ENCODE measurements at regions not wholly inside any gene's neighbourhood (a gene's known extent, or its start where the extent isn't known, plus 50 kb on each side); places are given as distances from the start of the nearest gene placed in this dataset.

- no peak overlapping the region for H4K5ac ChIP-seq (ENCODE audit: insufficient read length, low read depth, low read length)
- H2BK12ac ChIP-seq (ENCODE audit: low read depth, low read length), result no peak overlapping the region
- H3K18ac ChIP-seq (ENCODE audit: extremely low read depth, low read length), result no peak overlapping the region
- no peak for DNase-seq (ENCODE audit: low read depth in 1 of 2, low spot score in 2 of 2)
- H3K23ac ChIP-seq (ENCODE audit: insufficient read length), result no peak overlapping the region
- no peak overlapping the region for H3K14ac ChIP-seq (ENCODE audit: insufficient read length)
- H4K91ac ChIP-seq (replicated peaks; ENCODE audit: insufficient read length, low read length), result no peak overlapping the region
- CTCF ChIA-PET (ENCODE audit: partially characterized antibody), result interaction anchor here (0.8 to 2.3 kb wide), 2 partner anchors 13 to 293 kb away, joined by 3 to 8 read pairs; no protein-coding TSS in a partner anchor
- no peaks in the 10 kb centered on the region for H3K36me3 ChIP-seq (ENCODE audit: control insufficient read depth in 2 of 4, insufficient read depth in 4 of 4, low read length in 3 of 4)
- no peak overlapping the region for H2BK20ac ChIP-seq (ENCODE audit: low read length)
- H3K79me1 ChIP-seq (ENCODE audit: low read depth, low read length), result no peaks in the 10 kb centered on the region
- no peaks in the 10 kb centered on the region for H4K20me1 ChIP-seq (replicated peaks in 1 of 2; ENCODE audit: control insufficient read depth in 1 of 2, insufficient read depth in 2 of 2, low read length in 2 of 2)
- POLR2A ChIA-PET (ENCODE audit: partially characterized antibody), result interaction anchor here (0.6 kb wide), 1 partner anchor 1100 kb away, joined by 3 read pairs; no protein-coding TSS in a partner anchor
- no peak overlapping the region for H3K4me3 ChIP-seq (ENCODE audit: extremely low read depth in 1 of 4, insufficient read depth in 2 of 4, low read depth in 3 of 4, low read length in 4 of 4)
- H2AFZ ChIP-seq (ENCODE audit: low read length), result no peak overlapping the region
- H3K56ac ChIP-seq (replicated peaks; ENCODE audit: insufficient read length, low read depth, low read length), result no peak overlapping the region
- no peaks in the 10 kb centered on the region for H3K27me3 ChIP-seq (replicated peaks in 1 of 4; ENCODE audit: control insufficient read depth in 3 of 4, extremely low read depth in 1 of 4, insufficient read depth in 3 of 4, low read length in 3 of 4)
- FAIRE-seq, result no peak
- no peak overlapping the region for H3K27ac ChIP-seq (ENCODE audit: low read depth, low read length)
- H4K8ac ChIP-seq (ENCODE audit: extremely low read depth, insufficient read depth, low read length), result no peak overlapping the region
- peaks cover 3% of the 10 kb centered on the region; the same call in 1 of the 2 replicates for H3K23me2 ChIP-seq (ENCODE audit: low read depth, low read length)
- no peak overlapping the region for H3K4me2 ChIP-seq (ENCODE audit: insufficient read depth in 1 of 2, low read depth in 2 of 2, low read length in 2 of 2)
- H2AK5ac ChIP-seq (ENCODE audit: low read depth, low read length), result no peak overlapping the region
- H2BK15ac ChIP-seq (ENCODE audit: low read length), result no peak overlapping the region
- no peak overlapping the region for H3K4ac ChIP-seq (replicated peaks; ENCODE audit: insufficient read length, low read depth, low read length)
- no peak overlapping the region for H3K9ac ChIP-seq (replicated peaks in 1 of 4; ENCODE audit: extremely low read depth in 1 of 4, low read depth in 3 of 4, low read length in 3 of 4)
- 84% methylated on average over 5 of the region's 5 CpGs; no CpG with 5 or more reads in 1 of the 2 experiments for WGBS, 2 experiments (ENCODE audit: extremely low coverage in 1 of 2, insufficient coverage in 1 of 2, insufficient read length in 1 of 2, insufficient replicate concordance in 2 of 2, low coverage in 1 of 2, low lambda C conversion rate in 2 of 2, missing lambda C conversion rate in 1 of 2)
- H3K79me2 ChIP-seq (ENCODE audit: control insufficient read depth in 1 of 2, insufficient read depth in 2 of 2, low read length in 2 of 2), result peaks cover 0 to 3% of the 10 kb centered on the region in 2 experiments; a peak in 1 of 4 replicates
- no peaks in the 10 kb centered on the region for H3K4me1 ChIP-seq (replicated peaks in 1 of 4; ENCODE audit: control insufficient read depth in 3 of 4, insufficient read depth in 4 of 4, low read length in 3 of 4)
- no peaks in the 10 kb centered on the region for H3K9me3 ChIP-seq (ENCODE audit: insufficient read depth in 2 of 2, low read depth in 1 of 2, low read length in 1 of 2)
- no peak overlapping the region for H2BK5ac ChIP-seq (ENCODE audit: low read depth, low read length)
- H2BK120ac ChIP-seq (replicated peaks; ENCODE audit: low read depth, low read length), result no peak overlapping the region
- TF ChIP-seq, protein P1, sequence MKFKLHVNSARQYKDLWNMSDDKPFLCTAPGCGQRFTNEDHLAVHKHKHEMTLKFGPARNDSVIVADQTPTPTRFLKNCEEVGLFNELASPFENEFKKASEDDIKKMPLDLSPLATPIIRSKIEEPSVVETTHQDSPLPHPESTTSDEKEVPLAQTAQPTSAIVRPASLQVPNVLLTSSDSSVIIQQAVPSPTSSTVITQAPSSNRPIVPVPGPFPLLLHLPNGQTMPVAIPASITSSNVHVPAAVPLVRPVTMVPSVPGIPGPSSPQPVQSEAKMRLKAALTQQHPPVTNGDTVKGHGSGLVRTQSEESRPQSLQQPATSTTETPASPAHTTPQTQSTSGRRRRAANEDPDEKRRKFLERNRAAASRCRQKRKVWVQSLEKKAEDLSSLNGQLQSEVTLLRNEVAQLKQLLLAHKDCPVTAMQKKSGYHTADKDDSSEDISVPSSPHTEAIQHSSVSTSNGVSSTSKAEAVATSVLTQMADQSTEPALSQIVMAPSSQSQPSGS (IDR thresholded peaks at IDR 0.05; ENCODE audit: low read length), result no peak
- no peak for TF ChIP-seq KDM5A (IDR thresholded peaks at IDR 0.05; ENCODE audit: low read length)
- TF ChIP-seq, protein P2, sequence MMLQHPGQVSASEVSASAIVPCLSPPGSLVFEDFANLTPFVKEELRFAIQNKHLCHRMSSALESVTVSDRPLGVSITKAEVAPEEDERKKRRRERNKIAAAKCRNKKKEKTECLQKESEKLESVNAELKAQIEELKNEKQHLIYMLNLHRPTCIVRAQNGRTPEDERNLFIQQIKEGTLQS (IDR thresholded peaks at IDR 0.05; ENCODE audit: insufficient read depth, low read depth, low read length), result no peak
- no peak for TF ChIP-seq TCF12 (IDR thresholded peaks at IDR 0.05; ENCODE audit: low read depth, low read length)
- no peak for TF ChIP-seq CHD2 (IDR thresholded peaks at IDR 0.05; ENCODE audit: low read length)
- no peak for TF ChIP-seq EGR1 (IDR thresholded peaks at IDR 0.05; ENCODE audit: borderline replicate concordance, low read depth, low read length)
- TF ChIP-seq TEAD4 (IDR thresholded peaks at IDR 0.05; ENCODE audit: low read depth, low read length), result no peak
- no peak for TF ChIP-seq CEBPB (IDR thresholded peaks at IDR 0.05; ENCODE audit: low read depth, low read length)
- no peak for TF ChIP-seq SP4 (IDR thresholded peaks at IDR 0.05; ENCODE audit: low read length)
- TF ChIP-seq HDAC2 (IDR thresholded peaks at IDR 0.05; ENCODE audit: borderline replicate concordance in 1 of 2, low read depth in 2 of 2, low read length in 2 of 2), result no peak
- TF ChIP-seq FOSL1 (IDR thresholded peaks at IDR 0.05; ENCODE audit: insufficient read depth, low read depth, low read length), result no peak
- TF ChIP-seq BACH1 (IDR thresholded peaks at IDR 0.05; ENCODE audit: low read length), result no peak
- no peak for TF ChIP-seq HDAC6 (IDR thresholded peaks at IDR 0.05; ENCODE audit: low read depth, low read length)
These were observed 113.1 kb upstream of the HES1 start for GRCh38 chr3:194022816-194023215.

Measured in H1 (cell line).